Left colon (tissue), 2 donors: ENCODE measurements at regions not wholly inside any gene's neighbourhood (a gene's known extent, or its start where the extent isn't known, plus 50 kb on each side); places are given as distances from the start of the nearest gene placed in this dataset.
"Not testable (repeated sequence)": the region's sequence is repeated elsewhere in the genome, so short reads cannot be mapped to it uniquely, and the experiment has no call there.

Experiments used
- ATAC-seq: fragments of 200-7000 bp; cut with Tn5 transposase; one replicate; pipeline ENCODE4 v1.9.1; 2020; ENCODE audit warnings: mild to moderate bottlenecking, moderate library complexity
- DNase-seq, 2 donors: peaks; one replicate each; pipeline ENCODE4 v3.0.0-alpha.2; 2020
- intact Hi-C, 2 donors: fragments of 100-400 bp; cut with DNase I in 1 of 2; cut with micrococcal nuclease in 1 of 2; formaldehyde crosslinking; loops; one replicate each; pipeline versions ENCODE4 v1.11.2 to v1.14.0; 2022; cut with DNase I, micrococcal nuclease
- donor health status: DM: no; HTN: no; CAD: no.
- donor health status: DM: yes; HTN: yes; CAD: no.

DNA sequence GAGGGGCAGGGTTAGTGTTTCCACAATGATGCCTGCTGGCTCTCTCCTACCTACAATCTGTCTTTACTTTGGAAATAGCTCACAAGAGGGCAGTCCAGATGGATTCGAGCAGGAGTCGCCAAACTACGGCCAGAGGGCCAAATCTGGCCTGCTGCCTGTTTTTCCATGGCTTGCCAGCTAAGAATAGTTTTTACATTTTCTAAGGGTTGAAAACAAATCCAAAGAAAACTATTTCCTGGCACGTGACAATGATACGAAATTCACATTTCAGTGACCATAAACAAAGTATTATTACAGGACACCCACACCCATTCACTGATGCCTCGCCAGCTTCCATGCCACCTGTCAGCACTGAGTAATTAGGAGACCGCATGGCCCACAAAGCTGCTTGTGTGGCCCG lies 162.9 kb upstream of the WWC1 start:
- DNase-seq (no peak), ATAC-seq (peak; percentile 40)
- intact Hi-C loops, result loop anchor here in 1 of 2 donors (10.0 kb wide), 1 partner anchor 86 kb away; no protein-coding TSS in a partner anchor

DNA sequence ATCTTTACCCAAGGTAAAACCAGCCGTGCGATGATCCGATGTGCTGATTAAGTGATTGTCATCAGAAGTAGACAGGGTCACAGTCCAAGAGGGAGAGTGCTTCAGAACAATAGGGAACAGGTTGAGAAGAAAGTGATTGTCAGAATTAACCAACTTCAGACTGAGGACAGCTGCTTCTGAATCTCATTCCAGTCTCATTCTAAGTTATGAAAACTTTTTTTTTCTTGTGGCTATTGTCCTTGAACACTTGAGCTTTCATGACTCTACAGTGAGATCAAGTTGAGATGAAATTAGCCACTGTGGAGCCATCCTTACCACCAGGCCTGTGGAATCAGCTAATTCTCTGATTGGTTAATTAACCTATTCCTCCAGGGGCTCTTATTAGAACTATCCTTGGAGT lies 159.9 kb upstream of the WWC1 start:
- intact Hi-C loops, result no loop called here
- ATAC-seq (no peak), DNase-seq (no peak)

DNA sequence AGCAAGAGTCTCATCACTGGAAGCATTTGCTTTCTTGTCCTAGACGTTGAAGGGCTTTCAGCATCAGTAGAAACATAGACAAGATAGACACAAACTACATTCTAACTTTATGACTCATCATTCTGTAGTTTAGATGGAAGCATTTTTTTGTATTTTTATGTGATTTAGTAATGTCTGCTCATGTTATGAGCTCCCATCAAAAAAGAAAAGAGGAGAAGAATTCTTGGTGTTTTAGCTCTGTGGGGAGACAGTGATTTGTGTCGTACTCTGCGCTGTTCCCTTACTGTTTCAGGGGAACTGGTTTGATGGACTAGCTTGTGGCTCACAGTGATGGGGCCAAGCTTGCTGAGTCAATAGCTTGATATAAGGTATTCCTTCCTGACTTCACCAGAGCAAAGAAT lies 159.2 kb upstream of the WWC1 start:
- ATAC-seq, result no peak

DNA sequence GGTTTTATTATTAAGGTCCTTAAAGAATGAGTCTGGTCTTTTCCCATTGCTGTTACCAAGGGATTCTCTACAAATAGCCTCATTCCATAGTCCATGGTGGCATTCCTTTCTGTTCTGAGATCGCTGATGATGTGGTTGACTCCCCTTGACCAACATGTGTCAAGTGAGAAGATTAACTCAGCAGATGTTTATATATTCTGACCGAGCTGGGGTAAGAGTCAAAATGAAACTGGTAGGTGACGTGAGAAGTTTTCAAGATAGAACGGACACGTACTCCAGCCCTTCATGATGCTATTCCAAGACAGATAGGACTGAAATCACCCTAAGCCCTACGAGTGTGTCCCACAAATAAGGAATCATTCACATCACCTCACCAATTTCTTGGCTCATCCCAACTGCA lies 155.5 kb upstream of the WWC1 start:
- ATAC-seq, result no peak
- DNase-seq, result no peak
- intact Hi-C loops, result no loop called here

More for the DNA sequence above, 159.2 kb upstream of the WWC1 start:
- DNase-seq, result no peak
- intact Hi-C loops, result no loop called here

DNA sequence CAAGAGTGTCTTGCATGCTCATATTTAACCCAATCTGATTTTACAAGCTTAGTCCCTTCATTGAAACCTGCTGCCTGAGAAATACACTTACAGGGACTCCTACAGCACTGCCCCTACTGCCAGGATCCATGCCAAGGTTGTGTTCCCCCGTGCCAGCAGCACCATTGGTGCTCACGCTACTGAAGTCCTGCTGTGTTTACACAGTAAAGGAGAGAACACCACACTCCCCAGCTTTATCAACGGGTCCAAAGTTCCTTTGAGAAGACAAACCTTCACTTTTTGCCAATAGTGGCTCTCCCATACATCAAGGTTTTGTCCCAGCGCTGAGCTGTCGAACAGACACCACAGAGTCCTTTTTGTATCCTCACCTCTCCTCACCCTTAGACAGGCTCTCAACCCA lies 155.1 kb upstream of the WWC1 start:
- ATAC-seq (peak; percentile 97), DNase-seq (peak; percentile 27 to 62)
- intact Hi-C loops, result no loop called here

DNA sequence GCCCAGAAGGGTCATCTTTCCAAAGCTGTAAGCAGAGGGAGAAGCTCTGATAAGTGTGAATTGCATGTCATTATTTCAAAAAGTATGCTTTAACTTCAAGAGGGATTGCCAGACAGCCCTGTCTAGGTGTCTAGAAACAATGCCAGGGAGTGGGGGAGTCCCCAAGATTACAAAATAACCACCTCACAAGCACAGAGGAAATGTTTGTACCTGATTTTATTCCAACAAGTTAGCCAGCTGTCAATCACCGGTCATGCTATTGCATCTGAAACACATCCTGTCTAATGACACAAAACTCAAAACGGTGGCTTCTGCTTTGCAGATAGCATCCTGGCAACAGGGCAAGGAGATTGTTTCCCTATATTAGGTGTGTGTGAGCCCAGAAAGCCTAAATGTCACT lies 154.2 kb upstream of the WWC1 start:
- intact Hi-C loops, result no loop called here
- ATAC-seq, result no peak

DNA sequence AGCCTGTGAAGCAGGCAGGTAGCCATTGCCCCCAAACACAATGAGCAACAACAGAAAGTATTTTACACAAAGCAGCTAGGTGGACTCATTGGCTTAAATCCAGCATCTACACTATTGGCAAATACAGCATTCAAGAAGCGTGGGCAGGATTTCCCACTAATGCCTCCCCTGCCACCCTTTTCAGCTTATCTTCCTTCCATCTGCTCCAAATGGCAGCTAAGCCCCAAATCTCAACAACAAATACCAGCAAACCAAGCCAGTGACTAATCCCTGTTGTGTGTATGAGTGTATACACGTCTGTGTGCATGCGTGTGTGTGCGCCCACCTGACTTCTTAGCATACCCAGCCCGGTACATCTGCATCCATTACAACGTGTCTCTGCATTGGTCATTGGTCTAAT lies 151.2 kb upstream of the WWC1 start:
- ATAC-seq (no peak), DNase-seq (no peak)
- intact Hi-C loops, result no loop called here

More for the DNA sequence above, 154.2 kb upstream of the WWC1 start:
- DNase-seq, result no peak

DNA sequence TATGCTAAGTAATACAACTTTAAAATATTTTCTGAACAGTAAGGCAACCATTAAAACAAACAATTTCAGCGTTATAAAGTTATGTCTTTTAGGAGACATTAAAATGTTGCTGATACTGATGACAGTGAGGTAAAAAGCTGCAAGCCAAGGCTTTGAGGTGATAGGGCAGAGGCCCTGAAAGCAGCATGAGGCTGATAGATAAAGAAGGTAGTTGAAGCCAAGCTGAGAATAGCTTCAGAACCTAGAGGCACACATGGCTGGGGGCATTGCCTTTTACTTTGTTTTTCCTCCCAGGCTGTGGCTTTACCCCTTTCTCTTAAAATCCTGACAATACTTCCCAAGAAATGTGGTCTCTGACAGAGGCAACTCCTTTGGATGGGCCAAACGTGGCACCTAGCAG lies 149.0 kb upstream of the WWC1 start:
- no peak for ATAC-seq
- no peak for DNase-seq
- intact Hi-C loops, result no loop called here

DNA sequence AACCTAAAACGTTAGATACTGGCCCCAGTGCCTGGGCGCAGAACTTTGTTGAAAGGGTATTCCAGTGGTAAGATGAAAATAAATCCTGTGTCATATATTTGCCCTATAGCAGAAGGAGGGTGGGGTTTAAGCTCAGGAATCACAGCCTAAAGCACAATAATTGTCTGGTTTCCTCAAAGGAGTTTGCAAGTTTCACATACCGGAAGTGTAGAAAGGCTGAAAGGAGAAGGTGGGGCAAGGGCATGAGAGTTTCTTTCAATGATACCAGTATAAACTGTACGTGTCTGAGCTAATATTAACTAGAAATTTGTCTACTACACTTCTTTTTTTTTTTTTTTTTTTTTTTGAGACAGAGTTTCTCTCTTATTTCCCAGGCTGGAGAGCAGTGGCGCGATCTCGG lies 147.9 kb upstream of the WWC1 start:
- DNase-seq, intact Hi-C loops: not testable (repeated sequence)
- ATAC-seq, result peak; percentile 90

DNA sequence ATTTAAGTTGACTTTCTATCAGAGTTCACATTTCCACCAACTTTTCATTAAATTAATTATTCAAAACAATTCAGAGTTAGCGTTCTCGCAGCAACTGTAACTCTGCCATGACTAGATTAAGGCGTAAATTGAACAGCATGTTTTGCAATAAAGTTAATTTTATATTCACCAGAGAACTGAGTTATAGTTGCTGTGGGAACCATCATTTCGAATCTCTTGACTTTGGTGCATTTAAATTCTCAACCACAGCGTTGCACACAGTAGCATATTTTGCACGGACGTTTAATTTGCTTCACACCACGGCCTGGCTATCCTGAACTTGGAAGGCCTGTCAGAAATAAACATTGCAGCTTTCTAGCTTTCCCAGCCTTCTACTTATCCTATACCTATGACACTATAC lies 144.3 kb upstream of the WWC1 start:
- intact Hi-C loops, result no loop called here
- DNase-seq (no peak), ATAC-seq (no peak)

DNA sequence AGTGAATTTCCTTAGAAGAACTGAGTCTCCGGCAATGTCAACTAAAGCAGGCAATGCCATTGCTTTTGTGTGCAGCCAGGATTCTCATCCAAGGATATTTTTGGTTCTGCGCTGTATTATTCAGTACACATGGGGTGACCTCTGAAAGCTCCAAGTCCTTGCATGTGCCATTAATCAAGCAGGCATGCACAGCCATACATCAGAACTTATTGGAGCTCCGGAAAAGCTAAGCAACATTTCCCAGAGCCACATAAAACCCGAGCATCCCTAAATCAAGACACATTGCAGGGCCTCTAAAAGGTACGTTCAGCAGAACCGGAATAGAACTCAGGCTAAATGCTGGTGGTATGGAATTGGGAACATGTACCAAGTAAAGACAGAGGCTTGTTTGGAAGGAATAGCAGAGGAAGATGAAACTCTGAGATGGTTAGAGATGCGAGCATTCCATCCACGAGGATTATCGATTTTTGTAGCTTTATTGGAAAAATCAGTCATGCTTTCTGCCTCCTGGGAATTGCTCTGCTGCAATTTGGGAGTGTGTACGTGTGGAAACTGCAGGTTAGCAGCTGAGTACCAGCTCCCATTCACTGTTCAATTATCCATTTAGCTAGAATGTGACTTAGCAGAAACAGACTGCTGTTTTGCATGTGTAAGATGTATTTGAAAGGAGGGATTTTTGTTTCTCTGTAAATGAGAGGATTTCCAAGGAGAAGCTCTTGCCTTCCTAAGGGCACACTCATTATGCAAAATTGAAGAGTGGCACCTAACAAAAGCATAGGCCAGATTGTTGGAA lies 143.7 kb upstream of the WWC1 start:
- no peak for DNase-seq
- intact Hi-C loops, result no loop called here
- no peak for ATAC-seq

DNA sequence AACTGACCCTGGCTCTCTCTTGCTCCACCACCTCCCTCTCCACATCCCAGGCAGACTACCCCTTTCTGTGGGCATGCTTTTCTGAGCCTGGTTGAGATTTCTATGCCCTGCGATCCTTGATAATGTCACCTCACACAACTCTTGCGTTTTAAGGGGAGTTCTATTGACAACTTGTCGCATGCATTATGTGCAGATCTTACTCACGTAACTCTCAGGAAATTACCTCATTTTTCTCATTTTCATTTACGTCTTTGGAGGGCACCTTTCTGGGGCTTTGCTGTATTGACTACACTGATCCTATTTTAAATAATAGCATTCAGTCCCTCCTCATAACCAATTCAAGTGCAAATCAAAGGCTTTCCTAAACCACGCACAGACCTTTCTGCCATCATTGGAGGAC lies 140.4 kb upstream of the WWC1 start:
- intact Hi-C loops, result no loop called here
- no peak for DNase-seq
- no peak for ATAC-seq

DNA sequence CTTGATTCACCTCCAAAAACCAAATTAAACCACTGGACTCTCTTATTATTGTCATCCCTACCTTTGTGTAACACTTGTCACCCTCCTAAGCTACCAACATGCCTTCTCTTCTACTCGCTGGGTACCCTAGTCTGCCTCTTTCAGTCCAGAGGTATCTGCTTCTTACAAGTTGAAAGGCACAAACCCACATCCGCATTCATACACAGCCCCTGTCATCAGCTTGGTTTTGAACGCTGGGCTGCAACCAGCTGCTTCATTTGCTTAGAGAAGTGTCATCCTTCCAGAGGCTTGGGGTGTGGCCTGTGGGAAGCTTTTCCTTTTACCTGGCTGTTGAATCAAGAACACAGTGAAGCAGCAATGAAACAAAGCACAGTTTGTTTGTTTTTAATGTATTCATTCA lies 138.8 kb upstream of the WWC1 start:
- ATAC-seq, result no peak
- intact Hi-C loops, result no loop called here
- no peak for DNase-seq

DNA sequence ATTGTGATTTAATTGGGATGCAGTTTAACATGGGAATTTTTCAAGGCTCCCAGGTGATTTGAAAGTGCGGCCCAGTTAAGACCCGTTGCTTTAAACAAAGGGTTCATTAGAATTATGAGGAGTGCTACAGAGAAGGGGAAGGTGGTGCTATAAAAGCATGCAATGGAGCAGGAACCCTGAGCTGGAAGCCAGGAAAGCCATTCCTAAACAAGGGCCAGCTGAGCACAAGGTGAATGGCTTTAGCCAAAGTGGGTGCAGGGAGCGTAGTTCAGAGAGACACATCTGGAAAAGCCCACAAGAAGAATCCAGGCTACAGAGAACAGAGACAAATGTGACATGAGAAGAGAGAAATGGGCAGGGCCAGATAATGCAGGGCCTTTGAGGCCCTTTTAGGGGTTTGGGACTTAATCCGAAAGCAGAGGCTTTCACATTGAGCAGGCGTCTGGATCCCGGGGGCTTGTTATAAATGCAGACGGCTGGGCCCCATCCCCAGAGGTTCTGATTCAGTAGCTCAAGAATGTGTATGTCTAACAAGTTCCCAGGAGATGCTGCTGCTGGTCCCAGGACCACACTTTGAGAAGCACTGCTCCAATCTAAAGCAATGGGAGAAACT lies 138.1 kb upstream of the WWC1 start:
- DNase-seq (no peak), ATAC-seq (no peak)
- intact Hi-C loops, result no loop called here

DNA sequence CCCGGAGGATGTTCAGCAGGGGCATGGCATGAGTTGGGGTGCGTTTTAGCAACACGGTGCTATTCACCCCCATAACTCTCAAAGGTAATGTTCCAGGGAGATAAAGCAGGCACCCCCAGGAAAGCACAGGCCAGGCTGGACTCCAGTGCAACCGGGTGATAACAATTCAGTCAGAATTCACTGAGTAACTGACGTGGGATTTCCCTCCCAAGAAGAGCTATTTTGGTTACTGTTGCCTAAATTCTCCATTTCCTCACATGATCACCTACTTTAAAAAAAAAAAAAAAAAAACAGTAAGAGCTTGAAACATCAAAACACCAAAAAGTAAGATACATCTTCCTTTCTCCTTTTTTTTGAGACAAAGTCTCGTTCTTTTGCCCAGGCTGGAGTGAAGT lies 137.6 kb upstream of the WWC1 start:
- intact Hi-C loops, result no loop called here
- ATAC-seq, result no peak
- no peak for DNase-seq

DNA sequence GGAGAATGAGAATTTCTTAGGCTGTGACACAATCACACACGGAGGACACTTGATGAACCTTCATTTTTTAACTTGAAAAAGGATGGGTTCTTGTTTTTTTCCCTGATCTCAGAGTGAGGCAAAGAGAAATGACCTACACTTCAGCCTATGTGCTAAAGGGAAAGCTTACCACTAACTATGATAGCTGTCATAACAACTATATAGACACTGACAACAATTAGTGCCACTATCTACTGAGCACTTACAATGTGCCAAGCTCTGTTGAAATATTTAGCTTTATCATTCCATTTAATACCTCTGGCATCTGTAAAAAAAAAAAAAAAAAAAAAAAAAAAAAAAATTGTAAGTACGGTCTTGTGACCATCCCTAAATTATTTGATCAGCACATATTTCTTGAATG lies 135.9 kb upstream of the WWC1 start:
- ATAC-seq, result no peak
- intact Hi-C loops, result no loop called here
- no peak for DNase-seq

DNA sequence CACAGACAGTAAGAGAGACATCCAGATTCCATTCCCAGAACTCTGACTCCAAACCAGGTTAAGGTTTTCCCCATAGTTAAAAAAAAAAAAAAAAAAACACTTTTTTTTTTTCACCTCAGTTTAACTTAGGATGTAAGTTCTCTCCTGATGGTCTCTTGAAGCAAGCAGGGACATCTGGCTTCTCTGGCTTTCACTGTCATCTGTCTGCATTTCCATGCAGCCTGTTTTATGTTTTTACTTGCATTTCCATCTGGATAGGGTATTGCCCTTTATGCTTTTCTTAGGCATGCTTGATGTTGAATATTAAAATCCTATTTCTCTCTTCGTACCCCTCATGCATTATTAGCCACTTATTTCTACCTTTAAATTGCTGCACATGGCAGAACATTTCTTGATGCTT lies 135.3 kb upstream of the WWC1 start:
- intact Hi-C loops, result no loop called here
- ATAC-seq, result no peak
- DNase-seq, result no peak

DNA sequence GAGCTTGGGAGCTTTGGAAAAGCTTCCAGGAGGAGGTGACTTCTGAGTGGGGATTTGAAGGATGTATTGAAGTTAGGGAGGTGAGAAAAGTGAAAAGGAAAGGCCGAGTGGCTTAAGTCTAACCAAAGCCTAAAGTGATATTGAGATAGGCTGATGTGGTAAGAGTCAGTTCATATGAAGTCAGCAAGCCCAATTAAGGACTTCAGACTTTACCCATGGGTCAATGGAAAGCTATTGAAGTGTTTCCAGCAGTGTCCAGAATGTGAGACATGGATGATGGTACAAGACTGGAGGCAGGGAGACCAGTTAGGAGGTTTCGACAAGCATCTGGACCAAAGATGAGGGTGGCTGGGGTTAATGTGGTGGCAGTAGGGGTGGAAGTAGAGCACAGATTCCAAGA lies 134.3 kb upstream of the WWC1 start:
- no peak for ATAC-seq
- intact Hi-C loops, result no loop called here
- no peak for DNase-seq

DNA sequence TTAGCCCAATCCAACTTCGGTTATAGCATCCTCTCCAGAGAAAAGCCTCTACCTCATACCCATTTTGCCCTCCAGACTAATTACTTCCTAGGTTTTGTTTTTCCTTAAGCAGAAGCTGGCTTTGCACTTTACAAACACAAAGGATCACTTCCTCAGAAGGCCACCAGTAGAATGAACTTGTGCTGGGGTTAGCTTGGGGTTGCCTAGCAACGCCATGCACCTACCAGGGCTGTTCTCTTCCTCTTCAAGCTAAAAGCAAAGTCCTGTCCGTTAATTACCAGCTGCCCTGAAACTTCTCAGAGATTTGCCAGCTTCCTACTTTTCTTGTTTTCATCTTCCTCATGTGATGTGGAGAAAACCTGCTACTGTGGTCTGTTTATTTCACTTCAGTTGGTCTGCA lies 132.0 kb upstream of the WWC1 start:
- intact Hi-C loops, result no loop called here
- peak; percentile 95 for ATAC-seq
- peak; percentile 79 to 87 for DNase-seq

DNA sequence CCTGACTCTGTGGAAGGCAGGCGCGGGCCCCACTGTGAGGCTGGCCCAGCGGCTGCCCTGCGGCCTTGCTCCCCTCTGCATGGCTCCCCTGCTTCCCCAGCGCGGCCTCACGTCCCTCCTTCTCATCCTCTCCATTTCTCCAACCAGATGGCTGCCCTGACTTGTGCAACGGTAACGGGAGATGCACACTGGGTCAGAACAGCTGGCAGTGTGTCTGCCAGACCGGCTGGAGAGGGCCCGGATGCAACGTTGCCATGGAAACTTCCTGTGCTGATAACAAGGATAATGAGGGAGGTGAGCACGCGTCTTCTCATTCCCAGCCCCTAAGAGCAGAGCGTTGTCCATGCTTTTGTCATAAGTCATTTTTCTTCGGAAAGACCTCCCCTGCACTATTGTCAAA lies 129.0 kb upstream of the WWC1 start:
- intact Hi-C loops, result no loop called here
- DNase-seq (no peak), ATAC-seq (no peak)

DNA sequence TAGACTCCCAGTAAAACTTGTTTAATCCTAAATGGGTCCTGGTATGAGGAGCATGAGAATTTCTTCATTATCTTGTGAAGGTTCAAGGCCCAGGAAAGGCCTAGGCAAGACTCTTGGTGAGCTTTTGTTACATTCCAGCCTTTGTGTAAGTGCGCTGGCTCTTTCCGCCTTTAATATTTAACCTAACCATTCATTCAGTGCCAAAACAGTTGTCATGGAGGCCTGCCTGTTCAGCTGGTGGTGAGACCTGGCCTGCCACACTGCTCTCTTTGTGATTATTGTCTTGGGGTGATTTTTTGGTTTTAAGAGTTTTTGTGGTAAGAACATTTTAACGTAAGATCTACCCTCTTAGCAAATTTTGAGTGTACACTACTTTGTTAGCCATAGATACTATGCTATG lies 127.5 kb upstream of the WWC1 start:
- intact Hi-C loops, result no loop called here
- ATAC-seq (peak; percentile 66), DNase-seq (peak; percentile 39 to 51)
